Thyroid gland (tissue), 4 donors: ENCODE measurements at regions not wholly inside any gene's neighbourhood (a gene's known extent, or its start where the extent isn't known, plus 50 kb on each side); places are given as distances from the start of the nearest gene placed in this dataset.

Experiments used
- POLR2A ChIP-seq, 2 donors: fragments of 450-650 bp; IDR thresholded peaks; one replicate each; pipeline ENCODE4 v1.6.1; 2017; ENCODE audit warnings: antibody characterized with exemption in 2 of 2, mild to moderate bottlenecking in 2 of 2, moderate library complexity in 1 of 2
- TF ChIP-seq, protein P1 (sequence below), 6 experiments: fragments of 200-600 bp in 3 of 6; fragments of 450-650 bp in 3 of 6; sonication (generic) in 3 of 6; IDR thresholded peaks; one replicate each; pipeline ENCODE4 v1.5.1; 2016 to 2019; ENCODE audit warnings: antibody characterized with exemption in 6 of 6, mild to moderate bottlenecking in 2 of 6, inconsistent platforms in 1 of 6, moderate library complexity in 1 of 6

DNA sequence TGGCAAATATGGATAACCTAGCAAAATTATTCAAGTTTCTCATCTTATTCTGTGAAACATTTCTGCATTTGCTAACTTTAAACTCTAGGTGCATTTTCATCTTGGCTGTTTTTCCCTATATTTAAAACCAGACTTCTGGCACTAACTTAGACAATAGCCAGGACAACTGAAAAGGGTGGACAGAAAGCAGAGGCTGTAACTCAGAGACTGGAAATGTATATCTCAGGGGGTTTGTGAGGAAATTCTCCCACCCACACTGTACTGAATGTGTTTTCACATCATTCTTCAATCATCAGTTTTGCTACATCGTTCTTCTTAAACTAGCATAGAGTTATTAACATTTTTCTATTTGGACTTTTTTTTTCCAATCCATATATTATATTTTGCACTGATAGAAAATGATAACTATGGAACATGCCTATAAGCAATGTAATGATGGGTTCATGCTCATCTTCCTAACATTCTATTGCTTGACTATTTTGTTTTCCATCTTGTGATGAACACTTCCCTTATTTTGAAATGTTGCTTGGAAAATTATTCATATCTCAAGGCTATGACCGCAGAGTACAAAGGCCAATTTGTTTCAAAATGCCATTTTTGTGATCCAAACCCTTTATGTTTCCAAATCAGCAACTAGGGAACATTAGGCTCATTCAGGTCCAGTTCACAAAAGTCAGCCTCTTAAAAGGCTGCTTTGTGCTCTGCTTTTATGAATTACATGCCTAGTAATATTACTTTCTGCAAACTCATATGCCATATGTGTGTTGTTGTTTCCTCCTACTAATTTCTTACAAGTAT, 125.8 kb upstream of the CDH19 start:
- TF ChIP-seq, protein P1, sequence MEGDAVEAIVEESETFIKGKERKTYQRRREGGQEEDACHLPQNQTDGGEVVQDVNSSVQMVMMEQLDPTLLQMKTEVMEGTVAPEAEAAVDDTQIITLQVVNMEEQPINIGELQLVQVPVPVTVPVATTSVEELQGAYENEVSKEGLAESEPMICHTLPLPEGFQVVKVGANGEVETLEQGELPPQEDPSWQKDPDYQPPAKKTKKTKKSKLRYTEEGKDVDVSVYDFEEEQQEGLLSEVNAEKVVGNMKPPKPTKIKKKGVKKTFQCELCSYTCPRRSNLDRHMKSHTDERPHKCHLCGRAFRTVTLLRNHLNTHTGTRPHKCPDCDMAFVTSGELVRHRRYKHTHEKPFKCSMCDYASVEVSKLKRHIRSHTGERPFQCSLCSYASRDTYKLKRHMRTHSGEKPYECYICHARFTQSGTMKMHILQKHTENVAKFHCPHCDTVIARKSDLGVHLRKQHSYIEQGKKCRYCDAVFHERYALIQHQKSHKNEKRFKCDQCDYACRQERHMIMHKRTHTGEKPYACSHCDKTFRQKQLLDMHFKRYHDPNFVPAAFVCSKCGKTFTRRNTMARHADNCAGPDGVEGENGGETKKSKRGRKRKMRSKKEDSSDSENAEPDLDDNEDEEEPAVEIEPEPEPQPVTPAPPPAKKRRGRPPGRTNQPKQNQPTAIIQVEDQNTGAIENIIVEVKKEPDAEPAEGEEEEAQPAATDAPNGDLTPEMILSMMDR (IDR thresholded peaks at IDR 0.05): no peak
- TF ChIP-seq POLR2A (IDR thresholded peaks at IDR 0.05): no peak
